GM19397 (cell line): ENCODE measurements at regions not wholly inside any gene's neighbourhood (a gene's known extent, or its start where the extent isn't known, plus 50 kb on each side); places are given as distances from the start of the nearest gene placed in this dataset.
"Not testable (repeated sequence)": the region's sequence is repeated elsewhere in the genome, so short reads cannot be mapped to it uniquely, and the experiment has no call there.

ENCODE experiments used
- ATAC-seq: cut with Tn5 transposase; IDR thresholded peaks from one replicate; pipeline ENCODE4 v1.9.1; 2021; ENCODE audit warnings: mild to moderate bottlenecking, moderate library complexity; ENCODE audit not compliant: unreplicated experiment

DNA sequence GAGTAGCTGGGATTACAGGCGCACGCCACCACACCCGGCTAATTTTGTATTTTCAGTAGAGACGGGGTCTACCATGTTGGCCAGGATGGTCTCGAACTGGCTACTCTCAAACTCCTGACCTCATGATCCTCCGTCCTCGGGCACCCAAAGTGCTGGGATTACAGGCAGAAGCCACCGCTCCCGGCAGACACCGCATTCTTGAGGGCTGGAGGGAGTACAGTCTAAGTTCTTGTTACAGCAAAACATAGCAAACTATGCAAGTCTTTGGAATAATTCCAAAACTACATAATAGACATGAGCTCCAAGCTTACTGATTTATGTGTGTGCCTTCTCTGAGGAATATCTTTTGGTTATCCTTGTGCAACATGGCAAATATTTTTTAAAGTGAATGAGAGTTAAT is 299.1 kb upstream of the ZNF658 start:
- ATAC-seq: not testable (repeated sequence)

DNA sequence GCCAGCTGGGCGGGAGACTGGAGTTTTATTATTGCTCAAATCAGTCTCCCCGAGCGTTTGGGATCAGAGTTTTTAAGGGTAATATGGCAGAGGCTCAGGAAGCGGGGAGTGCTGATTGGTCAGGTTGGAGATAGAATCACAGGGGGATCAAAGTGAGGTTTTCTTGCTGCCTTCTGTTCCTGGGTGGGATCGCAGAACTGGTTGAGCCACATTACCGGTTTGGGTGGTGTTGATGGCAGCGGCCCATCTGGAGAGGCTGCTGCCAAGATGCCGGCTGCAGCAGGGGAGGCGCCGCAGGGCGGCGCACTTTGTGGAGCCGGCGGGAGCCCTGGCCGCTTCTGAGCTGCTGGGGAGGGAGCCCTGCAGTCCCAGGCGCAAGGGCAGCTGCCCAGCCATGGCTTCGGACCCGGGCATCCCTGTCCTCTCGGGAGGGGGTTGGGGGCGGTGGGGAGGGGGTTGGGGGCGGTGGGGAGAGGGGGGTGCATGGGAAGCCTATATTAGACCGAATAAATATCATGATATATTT is 268.9 kb upstream of the ZNF658 start:
- ATAC-seq: not testable (repeated sequence)

DNA sequence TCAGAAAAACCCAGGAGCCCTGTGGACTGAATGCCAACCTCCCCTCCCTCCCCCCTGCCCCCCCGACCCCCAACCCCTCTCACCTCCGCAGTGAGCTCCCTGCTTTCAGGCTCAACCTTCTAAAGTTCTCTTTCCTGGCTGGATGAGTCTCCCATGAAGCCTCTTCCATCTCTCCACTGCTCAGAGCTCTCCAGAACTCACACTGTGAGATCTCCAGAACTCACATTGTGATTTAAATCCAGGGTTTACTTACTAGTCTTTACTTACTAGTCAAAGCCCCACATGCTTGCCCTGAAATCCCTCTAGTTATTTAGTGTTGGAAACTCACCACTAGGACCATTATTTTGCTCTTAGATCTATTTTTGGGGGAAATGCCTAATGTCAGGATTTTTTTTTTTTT is 252.8 kb upstream of the ZNF658 start:
- ATAC-seq: not testable (repeated sequence)

- not testable (repeated sequence) for ATAC-seq
These were observed 210.3 kb upstream of the ZNF658 start for GRCh38 chr9:66690242-66690641.

- ATAC-seq: peak; percentile 62
These were observed 204.8 kb upstream of the ZNF658 start for GRCh38 chr9:66695561-66696240.

DNA sequence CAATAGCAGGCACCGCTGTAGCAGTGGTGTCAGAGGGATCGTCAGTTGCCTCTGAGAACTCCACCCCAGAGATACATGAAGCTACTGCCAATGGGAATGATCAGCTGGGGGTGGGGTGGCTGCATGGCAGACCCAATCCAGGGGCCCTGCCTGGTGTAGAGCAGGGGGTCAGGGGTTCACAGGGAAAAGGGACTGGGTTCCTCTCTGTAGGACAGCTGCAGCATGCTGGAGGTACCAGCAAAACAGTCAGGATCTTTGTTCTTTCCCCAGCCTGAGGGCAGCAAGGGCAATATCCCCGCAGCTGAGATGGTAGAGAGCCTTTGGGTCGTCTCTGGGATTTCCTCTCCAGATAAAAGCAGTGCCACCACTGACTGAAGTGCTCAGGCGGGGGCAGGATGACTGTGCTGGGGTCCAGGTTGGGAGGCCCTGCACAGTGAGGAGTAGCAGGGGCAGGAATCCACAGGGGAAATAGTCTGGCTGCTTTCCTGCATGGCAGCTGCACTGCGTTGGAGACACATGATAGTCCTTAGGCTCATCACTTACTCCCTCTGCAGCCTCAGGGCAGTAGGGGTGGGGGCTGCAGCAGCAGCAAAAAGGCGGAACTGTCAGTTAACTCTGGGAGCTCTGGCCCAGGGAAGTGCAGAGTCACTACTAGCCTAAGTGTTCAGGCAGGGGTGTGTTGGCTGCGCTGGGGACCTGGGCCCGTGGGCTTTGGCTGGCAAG is 203.0 kb upstream of the ZNF658 start:
- ATAC-seq: not testable (repeated sequence)

- not testable (repeated sequence) for ATAC-seq
These were observed 202.5 kb upstream of the ZNF658 start for GRCh38 chr9:66698066-66698455.

GRCh38 chr9:66701411-66702377 is 198.8 kb upstream of the ZNF658 start:
- not testable (repeated sequence) for ATAC-seq

DNA sequence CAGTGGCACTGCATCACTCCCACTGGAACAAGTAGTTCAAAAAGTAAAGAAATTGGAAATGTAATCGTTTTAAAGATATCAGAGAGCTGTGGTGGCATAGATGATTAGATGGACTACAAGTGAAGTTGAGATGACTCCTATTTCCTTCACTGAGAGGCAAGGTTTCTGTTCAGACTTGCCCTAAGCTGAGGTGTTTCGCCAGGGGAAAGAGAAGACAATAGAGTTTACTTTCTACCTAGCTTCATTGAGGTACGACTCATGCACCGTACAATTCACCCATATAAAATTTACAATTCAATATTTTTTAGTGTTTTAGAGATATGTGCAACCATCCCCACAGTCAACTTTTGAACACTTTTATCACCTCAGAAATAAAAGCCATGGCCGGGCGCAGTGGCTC is 189.0 kb upstream of the ZNF658 start:
- not testable (repeated sequence) for ATAC-seq

DNA sequence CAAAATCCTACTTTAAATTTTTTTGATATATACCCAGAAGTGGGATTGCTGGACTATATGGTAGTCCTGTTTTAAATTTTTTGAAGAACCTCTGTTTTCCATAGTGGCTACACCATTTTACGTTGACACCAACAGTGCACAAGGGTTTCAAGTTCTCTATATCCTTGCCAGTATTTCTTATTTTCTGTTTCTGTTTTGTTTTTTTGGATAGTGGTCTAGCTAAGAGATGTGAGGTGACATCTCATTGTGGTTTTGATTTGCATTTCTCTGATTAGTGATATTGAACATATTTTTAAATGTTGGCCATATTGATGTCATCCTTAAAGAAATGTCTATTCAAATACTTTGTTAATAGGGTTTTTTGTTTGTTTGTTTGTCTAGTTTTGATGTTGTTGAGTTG is 187.7 kb upstream of the ZNF658 start:
- not testable (repeated sequence) for ATAC-seq

- peak; percentile 59 for ATAC-seq
These were observed 187.0 kb upstream of the ZNF658 start for GRCh38 chr9:66713552-66713951.

GRCh38 chr9:66720845-66721244 is 179.7 kb upstream of the ZNF658 start:
- ATAC-seq: not testable (repeated sequence)

GRCh38 chr9:66727540-66727939 is 173.0 kb upstream of the ZNF658 start:
- ATAC-seq: not testable (repeated sequence)

DNA sequence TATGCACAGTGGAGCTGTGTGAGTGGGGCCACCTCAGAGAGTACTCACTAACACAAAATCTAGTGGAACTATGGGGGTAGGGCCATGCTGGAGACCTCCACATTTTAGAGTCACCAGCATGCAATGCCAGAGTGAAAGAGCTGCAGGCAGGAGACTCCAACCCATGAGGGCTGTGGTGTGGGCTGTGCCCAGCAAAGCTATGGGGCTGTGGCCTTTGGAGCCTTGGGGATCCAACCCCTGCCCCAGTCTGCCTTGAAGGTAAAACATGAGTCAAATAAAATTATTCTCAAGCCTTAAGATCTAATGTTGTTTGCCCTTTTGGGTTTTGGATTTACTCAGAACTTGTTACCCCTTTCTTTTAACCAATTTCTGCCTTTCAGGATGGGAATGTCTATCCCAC is 163.8 kb upstream of the ZNF658 start:
- not testable (repeated sequence) for ATAC-seq

- ATAC-seq: not testable (repeated sequence)
These were observed 162.1 kb upstream of the ZNF658 start for GRCh38 chr9:66738418-66738817.

DNA sequence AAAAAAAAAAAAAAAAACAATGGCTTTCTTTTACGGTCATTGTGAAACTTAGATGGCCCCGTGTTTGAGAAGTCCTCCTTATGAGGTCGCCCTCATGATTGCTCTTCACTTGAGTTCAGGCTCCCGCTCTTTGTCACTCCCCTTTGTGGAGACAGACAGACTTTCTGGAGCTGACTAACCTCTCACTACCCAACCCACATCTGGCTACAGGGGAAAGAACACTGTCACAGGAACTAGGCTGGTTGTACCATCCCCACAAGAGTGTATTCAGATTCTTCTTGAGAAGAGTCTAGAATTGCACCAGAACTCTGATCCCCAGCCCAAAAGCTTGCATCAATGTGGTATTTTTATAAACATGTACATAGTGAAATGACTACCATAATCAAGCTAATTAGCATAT is 160.4 kb upstream of the ZNF658 start:
- ATAC-seq: not testable (repeated sequence)

GRCh38 chr9:66745846-66746245 is 154.7 kb upstream of the ZNF658 start:
- ATAC-seq: not testable (repeated sequence)

DNA sequence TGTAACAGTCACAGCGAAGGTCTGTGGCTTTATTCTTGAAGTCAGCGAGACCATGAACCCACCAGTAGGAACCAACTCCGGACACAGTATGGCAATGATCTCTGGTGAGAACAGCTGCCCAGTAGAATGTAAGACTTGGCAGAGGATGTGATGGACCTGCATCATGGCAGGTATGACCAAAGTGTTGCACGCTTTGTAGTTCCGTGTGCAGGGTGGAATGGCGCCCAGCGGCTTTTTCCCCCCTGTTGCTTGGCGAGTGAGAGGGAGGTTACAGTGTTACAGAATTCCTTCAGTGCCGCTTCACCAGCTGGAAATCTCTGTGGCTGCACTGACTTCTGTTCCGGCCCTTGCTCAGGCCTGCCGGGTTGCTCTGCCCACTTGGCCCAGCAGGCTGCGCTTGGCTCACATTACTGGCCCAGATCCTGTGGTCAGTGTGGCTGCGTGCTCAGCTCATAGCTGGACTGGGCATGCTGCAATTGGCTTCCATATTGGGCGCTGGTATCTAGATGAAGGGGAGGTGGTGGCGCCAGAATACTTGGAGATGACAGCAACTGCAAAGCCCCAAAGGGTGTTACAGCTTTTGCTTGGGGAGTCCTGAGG is 148.1 kb upstream of the ZNF658 start:
- ATAC-seq: not testable (repeated sequence)

DNA sequence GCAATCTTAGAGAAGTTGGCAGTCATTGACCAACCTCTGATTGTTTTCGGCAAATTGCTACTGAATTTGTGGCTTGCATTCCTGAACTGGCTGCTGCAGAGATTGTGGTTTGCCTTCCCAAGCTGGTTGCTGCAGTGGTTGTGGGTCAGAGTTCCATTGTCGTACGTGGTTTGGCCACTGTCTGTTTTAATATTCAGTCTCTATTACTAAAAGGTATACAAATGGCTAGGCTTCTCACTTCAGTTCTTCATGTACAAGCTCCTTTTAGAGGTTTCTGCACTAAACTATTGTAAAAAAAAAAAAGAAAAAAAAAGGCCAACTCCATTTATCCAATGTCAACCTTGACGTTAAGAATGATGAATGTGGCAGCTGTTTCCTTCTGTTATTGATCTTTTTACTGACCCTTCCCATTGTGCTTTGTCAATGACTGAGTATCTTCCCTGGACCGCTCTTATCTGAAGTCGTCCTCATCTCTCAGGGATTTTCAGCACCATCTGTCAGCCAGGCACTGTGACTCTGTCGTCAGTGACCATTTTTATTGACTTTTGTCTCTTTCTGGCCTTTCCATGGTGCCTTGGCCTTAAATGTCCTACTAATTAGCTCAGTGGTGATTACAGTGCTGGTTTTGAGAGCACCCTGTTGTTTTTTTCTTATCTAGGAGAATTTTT is 140.6 kb upstream of the ZNF658 start:
- ATAC-seq: not testable (repeated sequence)
